Activated naive CD8-positive, alpha-beta T cell treated with anti-CD3 and anti-CD28 coated beads, Interleukin-2, amount 50 U/mL, for 24 hours (primary cell): ENCODE measurements at regions not wholly inside any gene's neighbourhood (a gene's known extent, or its start where the extent isn't known, plus 50 kb on each side); places are given as distances from the start of the nearest gene placed in this dataset.

Experiments
- ATAC-seq: fragments of 150-1000 bp; cut with Tn5 transposase; one replicate; pipeline ENCODE4 v1.10.0; 2021
- DNase-seq: peaks from one replicate; pipeline ENCODE4 v3.0.0; 2021
- H3K27ac Mint-ChIP-seq: one replicate; pipeline ENCODE4 v1.8.0; 2021; ENCODE audit warnings: mild to moderate bottlenecking, mixed read lengths
- H3K27me3 Mint-ChIP-seq: one replicate; pipeline ENCODE4 v1.8.0; 2021; ENCODE audit warnings: mixed read lengths
- H3K36me3 Mint-ChIP-seq: one replicate; pipeline ENCODE4 v1.8.0; 2021; ENCODE audit warnings: low read depth, mixed read lengths
- H3K4me1 Mint-ChIP-seq: one replicate; pipeline ENCODE4 v1.8.0; 2021; ENCODE audit warnings: mixed read lengths
- H3K4me3 Mint-ChIP-seq: one replicate; pipeline ENCODE4 v1.8.0; 2021; ENCODE audit warnings: mild to moderate bottlenecking, moderate library complexity, mixed read lengths
- H3K9me3 Mint-ChIP-seq: one replicate; pipeline ENCODE4 v1.8.0; 2021; ENCODE audit warnings: mixed read lengths

GRCh38 chr7:46321556-46322205 lies 400.6 kb upstream of the IGFBP3 start:
- DNase-seq (no peak), ATAC-seq (no peak)
- peaks cover 7% of the 10 kb centered on the region for H3K9me3 Mint-ChIP-seq
- H3K36me3 Mint-ChIP-seq, result no peaks in the 10 kb centered on the region
- H3K27ac Mint-ChIP-seq, result no peak overlapping the region
- H3K4me1 Mint-ChIP-seq, result no peaks in the 10 kb centered on the region
- no peak overlapping the region for H3K4me3 Mint-ChIP-seq
- no peaks in the 10 kb centered on the region for H3K27me3 Mint-ChIP-seq

GRCh38 chr7:46320956-46321355 lies 399.9 kb upstream of the IGFBP3 start:
- H3K4me1 Mint-ChIP-seq, result no peaks in the 10 kb centered on the region
- peaks cover 7% of the 10 kb centered on the region for H3K9me3 Mint-ChIP-seq
- H3K27ac Mint-ChIP-seq, result no peak overlapping the region
- H3K36me3 Mint-ChIP-seq, result no peaks in the 10 kb centered on the region
- no peaks in the 10 kb centered on the region for H3K27me3 Mint-ChIP-seq
- DNase-seq (no peak), ATAC-seq (no peak)
- no peak overlapping the region for H3K4me3 Mint-ChIP-seq

GRCh38 chr7:46319841-46320240 lies 398.8 kb upstream of the IGFBP3 start:
- ATAC-seq, result no peak
- no peaks in the 10 kb centered on the region for H3K27me3 Mint-ChIP-seq

GRCh38 chr7:46318276-46318675 lies 397.2 kb upstream of the IGFBP3 start:
- H3K27me3 Mint-ChIP-seq, result no peaks in the 10 kb centered on the region
- ATAC-seq (no peak), DNase-seq (no peak)
- no peak overlapping the region for H3K27ac Mint-ChIP-seq
- H3K36me3 Mint-ChIP-seq, result no peaks in the 10 kb centered on the region
- peaks cover 3% of the 10 kb centered on the region for H3K9me3 Mint-ChIP-seq
- no peak overlapping the region for H3K4me3 Mint-ChIP-seq
- no peaks in the 10 kb centered on the region for H3K4me1 Mint-ChIP-seq

More at GRCh38 chr7:46319841-46320240, 398.8 kb upstream of the IGFBP3 start:
- no peak overlapping the region for H3K4me3 Mint-ChIP-seq
- no peak for DNase-seq
- H3K4me1 Mint-ChIP-seq, result no peaks in the 10 kb centered on the region
- peaks cover 3% of the 10 kb centered on the region for H3K9me3 Mint-ChIP-seq
- no peak overlapping the region for H3K27ac Mint-ChIP-seq
- no peaks in the 10 kb centered on the region for H3K36me3 Mint-ChIP-seq

GRCh38 chr7:46317256-46317655 lies 396.2 kb upstream of the IGFBP3 start:
- DNase-seq, result no peak
- no peaks in the 10 kb centered on the region for H3K27me3 Mint-ChIP-seq
- H3K27ac Mint-ChIP-seq, result no peak overlapping the region
- no peaks in the 10 kb centered on the region for H3K36me3 Mint-ChIP-seq
- H3K4me3 Mint-ChIP-seq, result no peak overlapping the region
- H3K4me1 Mint-ChIP-seq, result no peaks in the 10 kb centered on the region
- H3K9me3 Mint-ChIP-seq, result peaks cover 3% of the 10 kb centered on the region
- ATAC-seq, result no peak

GRCh38 chr7:46315891-46316290 lies 394.8 kb upstream of the IGFBP3 start:
- H3K4me3 Mint-ChIP-seq, result no peak overlapping the region
- no peaks in the 10 kb centered on the region for H3K4me1 Mint-ChIP-seq
- no peak overlapping the region for H3K27ac Mint-ChIP-seq
- ATAC-seq (no peak), DNase-seq (no peak)
- no peaks in the 10 kb centered on the region for H3K36me3 Mint-ChIP-seq
- peaks cover 3% of the 10 kb centered on the region for H3K9me3 Mint-ChIP-seq
- no peaks in the 10 kb centered on the region for H3K27me3 Mint-ChIP-seq

GRCh38 chr7:46301677-46302076 lies 380.6 kb upstream of the IGFBP3 start:
- H3K27me3 Mint-ChIP-seq, result no peaks in the 10 kb centered on the region
- H3K36me3 Mint-ChIP-seq, result no peaks in the 10 kb centered on the region
- H3K27ac Mint-ChIP-seq, result no peak overlapping the region
- no peak overlapping the region for H3K4me3 Mint-ChIP-seq
- DNase-seq (no peak), ATAC-seq (no peak)
- no peaks in the 10 kb centered on the region for H3K4me1 Mint-ChIP-seq
- peaks cover 14% of the 10 kb centered on the region for H3K9me3 Mint-ChIP-seq

GRCh38 chr7:46297515-46297914 lies 376.4 kb upstream of the IGFBP3 start:
- ATAC-seq (no peak), DNase-seq (no peak)
- no peaks in the 10 kb centered on the region for H3K4me1 Mint-ChIP-seq
- H3K36me3 Mint-ChIP-seq, result no peaks in the 10 kb centered on the region
- no peaks in the 10 kb centered on the region for H3K27me3 Mint-ChIP-seq
- no peak overlapping the region for H3K27ac Mint-ChIP-seq
- no peak overlapping the region for H3K4me3 Mint-ChIP-seq
- H3K9me3 Mint-ChIP-seq, result peaks cover 14% of the 10 kb centered on the region

GRCh38 chr7:46296526-46296925 lies 375.5 kb upstream of the IGFBP3 start:
- DNase-seq, result no peak
- Mint-ChIP-seq H3K27ac (no peak overlapping the region), H3K27me3 (no peaks in the 10 kb centered on the region), H3K4me1 (no peaks in the 10 kb centered on the region), H3K9me3 (peaks cover 14% of the 10 kb centered on the region), H3K36me3 (no peaks in the 10 kb centered on the region), H3K4me3 (no peak overlapping the region)
- ATAC-seq, result no peak

GRCh38 chr7:46294381-46294780 lies 373.3 kb upstream of the IGFBP3 start:
- Mint-ChIP-seq H3K27ac (no peak overlapping the region), H3K4me3 (no peak overlapping the region), H3K27me3 (no peaks in the 10 kb centered on the region), H3K36me3 (no peaks in the 10 kb centered on the region), H3K9me3 (peaks cover 14% of the 10 kb centered on the region), H3K4me1 (no peaks in the 10 kb centered on the region)
- DNase-seq (no peak), ATAC-seq (no peak)

GRCh38 chr7:46292741-46293140 lies 371.7 kb upstream of the IGFBP3 start:
- no peak for ATAC-seq
- Mint-ChIP-seq H3K4me3 (no peak overlapping the region), H3K36me3 (no peaks in the 10 kb centered on the region)

GRCh38 chr7:46291601-46292150 lies 370.6 kb upstream of the IGFBP3 start:
- Mint-ChIP-seq H3K9me3 (peaks cover 4% of the 10 kb centered on the region), H3K36me3 (no peaks in the 10 kb centered on the region), H3K27ac (no peak overlapping the region), H3K4me1 (no peaks in the 10 kb centered on the region), H3K4me3 (no peak overlapping the region), H3K27me3 (no peaks in the 10 kb centered on the region)
- DNase-seq (no peak), ATAC-seq (no peak)

More at GRCh38 chr7:46292741-46293140, 371.7 kb upstream of the IGFBP3 start:
- Mint-ChIP-seq H3K27me3 (no peaks in the 10 kb centered on the region), H3K27ac (no peak overlapping the region), H3K9me3 (peaks cover 4% of the 10 kb centered on the region), H3K4me1 (no peaks in the 10 kb centered on the region)
- DNase-seq, result no peak

- peaks cover 3% of the 10 kb centered on the region for H3K9me3 Mint-ChIP-seq
- DNase-seq, result no peak
- H3K36me3 Mint-ChIP-seq, result no peaks in the 10 kb centered on the region
Observed at GRCh38 chr7:46291050-46291438, 370.0 kb upstream of the IGFBP3 start.

GRCh38 chr7:46290374-46291049 lies 369.4 kb upstream of the IGFBP3 start:
- Mint-ChIP-seq H3K27me3 (no peaks in the 10 kb centered on the region), H3K27ac (no peak overlapping the region), H3K4me3 (no peak overlapping the region), H3K9me3 (no peaks in the 10 kb centered on the region), H3K36me3 (no peaks in the 10 kb centered on the region), H3K4me1 (no peaks in the 10 kb centered on the region)
- DNase-seq, result no peak
- no peak for ATAC-seq

More at GRCh38 chr7:46291050-46291438, 370.0 kb upstream of the IGFBP3 start:
- no peaks in the 10 kb centered on the region for H3K4me1 Mint-ChIP-seq
- no peaks in the 10 kb centered on the region for H3K27me3 Mint-ChIP-seq
- ATAC-seq, result no peak
- H3K27ac Mint-ChIP-seq, result no peak overlapping the region
- H3K4me3 Mint-ChIP-seq, result no peak overlapping the region

GRCh38 chr7:46288861-46289260 lies 367.8 kb upstream of the IGFBP3 start:
- H3K36me3 Mint-ChIP-seq, result no peaks in the 10 kb centered on the region
- no peak overlapping the region for H3K27ac Mint-ChIP-seq
- DNase-seq (no peak), ATAC-seq (no peak)
- no peaks in the 10 kb centered on the region for H3K9me3 Mint-ChIP-seq
- no peaks in the 10 kb centered on the region for H3K27me3 Mint-ChIP-seq
- H3K4me1 Mint-ChIP-seq, result no peaks in the 10 kb centered on the region
- no peak overlapping the region for H3K4me3 Mint-ChIP-seq
